ENCODE measurements at regions not wholly inside any gene's neighbourhood (a gene's known extent, or its start where the extent isn't known, plus 50 kb on each side); places are given as distances from the start of the nearest gene placed in this dataset.
"Not testable (repeated sequence)": the region's sequence is repeated elsewhere in the genome, so short reads cannot be mapped to it uniquely, and the experiment has no call there.

DNA sequence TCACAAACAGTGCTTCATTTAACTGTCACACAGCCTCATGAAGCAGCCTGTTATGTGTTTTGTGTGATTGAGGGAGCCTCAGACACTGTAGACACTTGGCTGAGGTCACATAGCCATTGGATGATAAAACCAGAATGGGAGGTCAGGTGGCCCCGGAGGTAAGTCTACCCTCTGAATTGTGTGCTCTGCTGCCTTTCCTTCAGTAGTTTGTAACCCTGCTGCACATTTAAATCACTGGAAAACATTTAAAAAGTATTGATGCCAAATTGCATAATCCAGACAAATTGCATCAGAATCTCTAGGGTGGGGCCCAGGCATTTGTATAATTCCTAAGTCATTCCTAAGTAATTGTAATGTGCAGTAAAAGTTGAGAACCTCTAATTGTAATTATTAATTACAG, 85.2 kb upstream of the ECI2 start (continued):
- TF ChIP-seq, protein P1, sequence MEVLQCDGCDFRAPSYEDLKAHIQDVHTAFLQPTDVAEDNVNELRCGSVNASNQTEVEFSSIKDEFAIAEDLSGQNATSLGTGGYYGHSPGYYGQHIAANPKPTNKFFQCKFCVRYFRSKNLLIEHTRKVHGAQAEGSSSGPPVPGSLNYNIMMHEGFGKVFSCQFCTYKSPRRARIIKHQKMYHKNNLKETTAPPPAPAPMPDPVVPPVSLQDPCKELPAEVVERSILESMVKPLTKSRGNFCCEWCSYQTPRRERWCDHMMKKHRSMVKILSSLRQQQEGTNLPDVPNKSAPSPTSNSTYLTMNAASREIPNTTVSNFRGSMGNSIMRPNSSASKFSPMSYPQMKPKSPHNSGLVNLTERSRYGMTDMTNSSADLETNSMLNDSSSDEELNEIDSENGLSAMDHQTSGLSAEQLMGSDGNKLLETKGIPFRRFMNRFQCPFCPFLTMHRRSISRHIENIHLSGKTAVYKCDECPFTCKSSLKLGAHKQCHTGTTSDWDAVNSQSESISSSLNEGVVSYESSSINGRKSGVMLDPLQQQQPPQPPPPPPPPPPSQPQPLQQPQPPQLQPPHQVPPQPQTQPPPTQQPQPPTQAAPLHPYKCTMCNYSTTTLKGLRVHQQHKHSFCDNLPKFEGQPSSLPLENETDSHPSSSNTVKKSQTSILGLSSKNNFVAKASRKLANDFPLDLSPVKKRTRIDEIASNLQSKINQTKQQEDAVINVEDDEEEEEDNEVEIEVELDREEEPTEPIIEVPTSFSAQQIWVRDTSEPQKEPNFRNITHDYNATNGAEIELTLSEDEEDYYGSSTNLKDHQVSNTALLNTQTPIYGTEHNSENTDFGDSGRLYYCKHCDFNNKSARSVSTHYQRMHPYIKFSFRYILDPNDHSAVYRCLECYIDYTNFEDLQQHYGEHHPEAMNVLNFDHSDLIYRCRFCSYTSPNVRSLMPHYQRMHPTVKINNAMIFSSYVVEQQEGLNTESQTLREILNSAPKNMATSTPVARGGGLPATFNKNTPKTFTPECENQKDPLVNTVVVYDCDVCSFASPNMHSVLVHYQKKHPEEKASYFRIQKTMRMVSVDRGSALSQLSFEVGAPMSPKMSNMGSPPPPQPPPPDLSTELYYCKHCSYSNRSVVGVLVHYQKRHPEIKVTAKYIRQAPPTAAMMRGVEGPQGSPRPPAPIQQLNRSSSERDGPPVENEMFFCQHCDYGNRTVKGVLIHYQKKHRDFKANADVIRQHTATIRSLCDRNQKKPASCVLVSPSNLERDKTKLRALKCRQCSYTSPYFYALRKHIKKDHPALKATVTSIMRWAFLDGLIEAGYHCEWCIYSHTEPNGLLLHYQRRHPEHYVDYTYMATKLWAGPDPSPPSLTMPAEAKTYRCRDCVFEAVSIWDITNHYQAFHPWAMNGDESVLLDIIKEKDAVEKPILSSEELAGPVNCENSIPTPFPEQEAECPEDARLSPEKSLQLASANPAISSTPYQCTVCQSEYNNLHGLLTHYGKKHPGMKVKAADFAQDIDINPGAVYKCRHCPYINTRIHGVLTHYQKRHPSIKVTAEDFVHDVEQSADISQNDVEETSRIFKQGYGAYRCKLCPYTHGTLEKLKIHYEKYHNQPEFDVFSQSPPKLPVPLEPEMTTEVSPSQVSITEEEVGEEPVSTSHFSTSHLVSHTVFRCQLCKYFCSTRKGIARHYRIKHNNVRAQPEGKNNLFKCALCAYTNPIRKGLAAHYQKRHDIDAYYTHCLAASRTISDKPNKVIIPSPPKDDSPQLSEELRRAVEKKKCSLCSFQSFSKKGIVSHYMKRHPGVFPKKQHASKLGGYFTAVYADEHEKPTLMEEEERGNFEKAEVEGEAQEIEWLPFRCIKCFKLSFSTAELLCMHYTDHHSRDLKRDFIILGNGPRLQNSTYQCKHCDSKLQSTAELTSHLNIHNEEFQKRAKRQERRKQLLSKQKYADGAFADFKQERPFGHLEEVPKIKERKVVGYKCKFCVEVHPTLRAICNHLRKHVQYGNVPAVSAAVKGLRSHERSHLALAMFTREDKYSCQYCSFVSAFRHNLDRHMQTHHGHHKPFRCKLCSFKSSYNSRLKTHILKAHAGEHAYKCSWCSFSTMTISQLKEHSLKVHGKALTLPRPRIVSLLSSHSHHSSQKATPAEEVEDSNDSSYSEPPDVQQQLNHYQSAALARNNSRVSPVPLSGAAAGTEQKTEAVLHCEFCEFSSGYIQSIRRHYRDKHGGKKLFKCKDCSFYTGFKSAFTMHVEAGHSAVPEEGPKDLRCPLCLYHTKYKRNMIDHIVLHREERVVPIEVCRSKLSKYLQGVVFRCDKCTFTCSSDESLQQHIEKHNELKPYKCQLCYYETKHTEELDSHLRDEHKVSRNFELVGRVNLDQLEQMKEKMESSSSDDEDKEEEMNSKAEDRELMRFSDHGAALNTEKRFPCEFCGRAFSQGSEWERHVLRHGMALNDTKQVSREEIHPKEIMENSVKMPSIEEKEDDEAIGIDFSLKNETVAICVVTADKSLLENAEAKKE (CRISPR knock-in tag; IDR thresholded peaks at IDR 0.05), result no peak

DNA sequence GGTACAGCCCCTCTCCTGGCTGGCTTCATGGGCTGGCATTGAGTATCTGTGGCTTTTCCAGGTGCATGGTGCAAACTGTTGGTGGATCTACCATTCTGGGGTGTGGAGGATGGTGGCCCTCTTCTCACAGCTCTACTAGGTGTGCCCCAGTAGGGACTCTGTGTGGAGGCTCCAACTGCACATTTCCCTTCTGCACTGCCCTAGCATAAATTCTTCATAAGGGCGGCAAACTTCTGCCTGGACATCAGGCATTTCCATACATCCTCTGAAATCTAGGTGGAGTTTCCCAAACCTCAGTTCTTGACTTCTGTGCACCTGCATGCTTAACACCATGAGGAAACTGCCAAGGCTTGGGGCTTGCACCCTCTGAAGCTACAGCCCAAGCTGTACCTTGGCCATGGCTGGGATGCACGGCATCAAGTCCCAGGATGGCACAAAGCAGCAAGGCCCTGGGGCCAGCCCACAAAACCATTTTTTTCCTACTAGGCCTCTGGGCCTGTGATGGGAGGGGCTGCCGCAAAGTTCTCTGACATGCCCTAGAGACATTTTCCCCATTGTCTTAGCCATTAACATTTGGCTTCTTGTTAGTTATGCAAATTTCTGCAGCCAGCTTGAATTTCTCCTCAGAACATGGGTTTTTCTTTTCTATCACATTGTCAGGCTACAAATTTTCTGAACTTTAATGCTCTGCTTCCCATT, 83.4 kb upstream of the ECI2 start:
- ATAC-seq; H3K27ac ChIP-seq (ENCODE audit: low read depth); H3K4me1 ChIP-seq (ENCODE audit: insufficient read depth); H3K4me2 ChIP-seq; H2AFZ ChIP-seq; DNase-seq (ENCODE audit: low spot score); H3K9me2 ChIP-seq (ENCODE audit: insufficient read depth); H3K79me2 ChIP-seq (replicated peaks; ENCODE audit: insufficient read depth); H3F3A ChIP-seq (replicated peaks; ENCODE audit: low read depth); H3K27ac Mint-ChIP-seq; H3K36me3 ChIP-seq (ENCODE audit: insufficient read depth); H3K4me3 Mint-ChIP-seq; H3K4me3 ChIP-seq; H3K27me3 Mint-ChIP-seq (ENCODE audit: insufficient read depth, low read depth, poor library complexity); H4K20me1 ChIP-seq (replicated peaks; ENCODE audit: insufficient read depth); H3K4me1 Mint-ChIP-seq; H3K27me3 ChIP-seq (ENCODE audit: insufficient read depth): not testable (repeated sequence)
- Mint-ChIP-seq H3K9me3 (peaks cover 38% of the 10 kb centered on the region), H3K36me3 (ENCODE audit: low read depth) (peaks cover 15% of the 10 kb centered on the region)

DNA sequence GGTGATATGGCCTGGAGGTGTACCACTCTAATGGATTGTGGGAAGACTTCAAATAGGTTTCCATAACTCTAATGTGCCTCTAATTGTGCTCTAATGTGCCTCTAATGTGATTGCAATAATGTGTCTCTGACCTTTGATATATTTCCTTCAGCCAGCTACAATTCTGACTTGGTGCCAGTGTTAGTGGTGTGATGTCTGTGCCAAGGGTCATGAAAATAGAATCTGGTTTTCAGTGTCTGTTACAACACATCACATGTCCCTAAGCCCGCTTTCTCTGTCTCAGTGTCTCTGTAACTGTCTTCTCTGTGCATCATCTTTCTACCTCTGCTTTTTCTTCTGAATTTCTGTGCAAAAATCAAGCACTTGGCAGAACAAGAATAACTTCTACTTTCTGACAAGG, 77.2 kb upstream of the ECI2 start:
- no peaks in the 10 kb centered on the region for H3K79me2 ChIP-seq (replicated peaks; ENCODE audit: insufficient read depth)
- DNase-seq (ENCODE audit: low spot score), result no peak
- H3K36me3 Mint-ChIP-seq (ENCODE audit: low read depth), result peaks cover 15% of the 10 kb centered on the region
- no peak for TF ChIP-seq JUNB (IDR thresholded peaks at IDR 0.05; ENCODE audit: unreplicated experiment)
- TF ChIP-seq ZNF331 (CRISPR knock-in tag; IDR thresholded peaks at IDR 0.05; ENCODE audit: low read depth), result no peak
- TF ChIP-seq, protein P2, sequence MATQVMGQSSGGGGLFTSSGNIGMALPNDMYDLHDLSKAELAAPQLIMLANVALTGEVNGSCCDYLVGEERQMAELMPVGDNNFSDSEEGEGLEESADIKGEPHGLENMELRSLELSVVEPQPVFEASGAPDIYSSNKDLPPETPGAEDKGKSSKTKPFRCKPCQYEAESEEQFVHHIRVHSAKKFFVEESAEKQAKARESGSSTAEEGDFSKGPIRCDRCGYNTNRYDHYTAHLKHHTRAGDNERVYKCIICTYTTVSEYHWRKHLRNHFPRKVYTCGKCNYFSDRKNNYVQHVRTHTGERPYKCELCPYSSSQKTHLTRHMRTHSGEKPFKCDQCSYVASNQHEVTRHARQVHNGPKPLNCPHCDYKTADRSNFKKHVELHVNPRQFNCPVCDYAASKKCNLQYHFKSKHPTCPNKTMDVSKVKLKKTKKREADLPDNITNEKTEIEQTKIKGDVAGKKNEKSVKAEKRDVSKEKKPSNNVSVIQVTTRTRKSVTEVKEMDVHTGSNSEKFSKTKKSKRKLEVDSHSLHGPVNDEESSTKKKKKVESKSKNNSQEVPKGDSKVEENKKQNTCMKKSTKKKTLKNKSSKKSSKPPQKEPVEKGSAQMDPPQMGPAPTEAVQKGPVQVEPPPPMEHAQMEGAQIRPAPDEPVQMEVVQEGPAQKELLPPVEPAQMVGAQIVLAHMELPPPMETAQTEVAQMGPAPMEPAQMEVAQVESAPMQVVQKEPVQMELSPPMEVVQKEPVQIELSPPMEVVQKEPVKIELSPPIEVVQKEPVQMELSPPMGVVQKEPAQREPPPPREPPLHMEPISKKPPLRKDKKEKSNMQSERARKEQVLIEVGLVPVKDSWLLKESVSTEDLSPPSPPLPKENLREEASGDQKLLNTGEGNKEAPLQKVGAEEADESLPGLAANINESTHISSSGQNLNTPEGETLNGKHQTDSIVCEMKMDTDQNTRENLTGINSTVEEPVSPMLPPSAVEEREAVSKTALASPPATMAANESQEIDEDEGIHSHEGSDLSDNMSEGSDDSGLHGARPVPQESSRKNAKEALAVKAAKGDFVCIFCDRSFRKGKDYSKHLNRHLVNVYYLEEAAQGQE (IDR thresholded peaks at IDR 0.05; ENCODE audit: unreplicated experiment), result no peak
- TF ChIP-seq EZH2phosphoT487 (IDR thresholded peaks at IDR 0.05; ENCODE audit: unreplicated experiment), result no peak
- TF ChIP-seq, protein P3, sequence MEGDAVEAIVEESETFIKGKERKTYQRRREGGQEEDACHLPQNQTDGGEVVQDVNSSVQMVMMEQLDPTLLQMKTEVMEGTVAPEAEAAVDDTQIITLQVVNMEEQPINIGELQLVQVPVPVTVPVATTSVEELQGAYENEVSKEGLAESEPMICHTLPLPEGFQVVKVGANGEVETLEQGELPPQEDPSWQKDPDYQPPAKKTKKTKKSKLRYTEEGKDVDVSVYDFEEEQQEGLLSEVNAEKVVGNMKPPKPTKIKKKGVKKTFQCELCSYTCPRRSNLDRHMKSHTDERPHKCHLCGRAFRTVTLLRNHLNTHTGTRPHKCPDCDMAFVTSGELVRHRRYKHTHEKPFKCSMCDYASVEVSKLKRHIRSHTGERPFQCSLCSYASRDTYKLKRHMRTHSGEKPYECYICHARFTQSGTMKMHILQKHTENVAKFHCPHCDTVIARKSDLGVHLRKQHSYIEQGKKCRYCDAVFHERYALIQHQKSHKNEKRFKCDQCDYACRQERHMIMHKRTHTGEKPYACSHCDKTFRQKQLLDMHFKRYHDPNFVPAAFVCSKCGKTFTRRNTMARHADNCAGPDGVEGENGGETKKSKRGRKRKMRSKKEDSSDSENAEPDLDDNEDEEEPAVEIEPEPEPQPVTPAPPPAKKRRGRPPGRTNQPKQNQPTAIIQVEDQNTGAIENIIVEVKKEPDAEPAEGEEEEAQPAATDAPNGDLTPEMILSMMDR (conservative IDR thresholded peaks at IDR 0.05; ENCODE audit: low read depth in 2 of 2), result no peak

More for the DNA sequence above, 77.2 kb upstream of the ECI2 start:
- no peak overlapping the region for H3K27ac Mint-ChIP-seq
- Histone ChIP-seq H3K4me1 (ENCODE audit: insufficient read depth) (no peaks in the 10 kb centered on the region), H3K4me2 (no peak overlapping the region), H3K36me3 (ENCODE audit: insufficient read depth) (no peaks in the 10 kb centered on the region; the same call in 1 of the 2 replicates), H3K9me2 (ENCODE audit: insufficient read depth) (no peaks in the 10 kb centered on the region), H3K27ac (ENCODE audit: low read depth) (no peak overlapping the region), H3K4me3 (no peak overlapping the region), H2AFZ (no peak overlapping the region), H3F3A (replicated peaks; ENCODE audit: low read depth) (no peaks in the 10 kb centered on the region), H3K27me3 (ENCODE audit: insufficient read depth) (no peaks in the 10 kb centered on the region), H4K20me1 (replicated peaks; ENCODE audit: insufficient read depth) (no peaks in the 10 kb centered on the region)
- ATAC-seq, result no peak
- H3K9me3 Mint-ChIP-seq, result peaks cover 35% of the 10 kb centered on the region
- no peak overlapping the region for H3K4me3 Mint-ChIP-seq
- H3K27me3 Mint-ChIP-seq (ENCODE audit: insufficient read depth, low read depth, poor library complexity), result no peaks in the 10 kb centered on the region
- peaks cover 3% of the 10 kb centered on the region; the same call in 1 of the 3 replicates for H3K4me1 Mint-ChIP-seq

All from GM23338 (cell line).